ENCODE measurements at regions not wholly inside any gene's neighbourhood (a gene's known extent, or its start where the extent isn't known, plus 50 kb on each side); places are given as distances from the start of the nearest gene placed in this dataset.

DNA sequence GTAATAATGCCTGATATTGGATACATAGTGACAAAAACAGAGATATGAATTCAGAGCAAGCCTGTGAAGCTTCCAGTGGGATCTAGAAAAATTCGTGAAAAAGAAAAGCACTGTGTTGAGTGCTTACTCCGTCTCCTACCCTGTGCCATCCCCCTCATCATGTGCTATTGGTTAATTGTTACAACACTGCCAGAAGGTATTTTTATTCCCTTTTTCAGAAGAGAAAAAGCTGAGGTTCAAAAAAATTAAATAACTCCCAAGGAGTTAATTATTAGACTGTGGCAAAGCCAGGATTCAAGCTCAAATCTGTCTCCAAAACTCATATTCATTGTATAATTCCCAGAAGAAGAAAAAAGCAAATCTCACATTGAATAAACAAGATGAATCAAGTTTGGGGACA, 735.5 kb upstream of the ACVR2A start:
- TF ChIP-seq, protein P1, sequence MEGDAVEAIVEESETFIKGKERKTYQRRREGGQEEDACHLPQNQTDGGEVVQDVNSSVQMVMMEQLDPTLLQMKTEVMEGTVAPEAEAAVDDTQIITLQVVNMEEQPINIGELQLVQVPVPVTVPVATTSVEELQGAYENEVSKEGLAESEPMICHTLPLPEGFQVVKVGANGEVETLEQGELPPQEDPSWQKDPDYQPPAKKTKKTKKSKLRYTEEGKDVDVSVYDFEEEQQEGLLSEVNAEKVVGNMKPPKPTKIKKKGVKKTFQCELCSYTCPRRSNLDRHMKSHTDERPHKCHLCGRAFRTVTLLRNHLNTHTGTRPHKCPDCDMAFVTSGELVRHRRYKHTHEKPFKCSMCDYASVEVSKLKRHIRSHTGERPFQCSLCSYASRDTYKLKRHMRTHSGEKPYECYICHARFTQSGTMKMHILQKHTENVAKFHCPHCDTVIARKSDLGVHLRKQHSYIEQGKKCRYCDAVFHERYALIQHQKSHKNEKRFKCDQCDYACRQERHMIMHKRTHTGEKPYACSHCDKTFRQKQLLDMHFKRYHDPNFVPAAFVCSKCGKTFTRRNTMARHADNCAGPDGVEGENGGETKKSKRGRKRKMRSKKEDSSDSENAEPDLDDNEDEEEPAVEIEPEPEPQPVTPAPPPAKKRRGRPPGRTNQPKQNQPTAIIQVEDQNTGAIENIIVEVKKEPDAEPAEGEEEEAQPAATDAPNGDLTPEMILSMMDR (IDR thresholded peaks at IDR 0.05; ENCODE audit: low read depth, low read length, missing control alignments): no peak
- no peak overlapping the region for H3K4me3 ChIP-seq (ENCODE audit: low read depth, low read length)
- no peak for DNase-seq (ENCODE audit: low read depth)

DNA sequence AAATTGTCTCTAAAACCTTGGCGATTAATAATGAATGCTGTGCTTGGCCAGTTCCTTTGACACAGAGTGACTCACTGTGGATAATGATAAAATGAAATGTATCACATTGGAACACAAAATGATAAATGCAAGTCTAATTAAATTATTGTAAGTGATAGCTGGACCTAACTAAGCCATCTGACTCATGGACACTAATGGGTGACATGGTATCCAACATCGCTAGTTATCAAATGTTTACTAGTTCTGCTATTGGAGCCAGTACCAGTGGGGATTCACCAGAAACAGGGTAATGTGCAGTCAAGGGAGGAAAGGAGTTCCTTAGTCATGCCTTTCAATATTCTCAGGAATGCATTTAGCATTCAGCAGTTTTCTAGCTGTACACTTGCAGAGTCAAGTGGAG, 736.3 kb upstream of the ACVR2A start:
- DNase-seq (ENCODE audit: low read depth): no peak
- H3K4me3 ChIP-seq (ENCODE audit: low read depth, low read length): no peak overlapping the region
- TF ChIP-seq, protein P1 (IDR thresholded peaks at IDR 0.05; ENCODE audit: low read depth, low read length, missing control alignments): no peak

DNA sequence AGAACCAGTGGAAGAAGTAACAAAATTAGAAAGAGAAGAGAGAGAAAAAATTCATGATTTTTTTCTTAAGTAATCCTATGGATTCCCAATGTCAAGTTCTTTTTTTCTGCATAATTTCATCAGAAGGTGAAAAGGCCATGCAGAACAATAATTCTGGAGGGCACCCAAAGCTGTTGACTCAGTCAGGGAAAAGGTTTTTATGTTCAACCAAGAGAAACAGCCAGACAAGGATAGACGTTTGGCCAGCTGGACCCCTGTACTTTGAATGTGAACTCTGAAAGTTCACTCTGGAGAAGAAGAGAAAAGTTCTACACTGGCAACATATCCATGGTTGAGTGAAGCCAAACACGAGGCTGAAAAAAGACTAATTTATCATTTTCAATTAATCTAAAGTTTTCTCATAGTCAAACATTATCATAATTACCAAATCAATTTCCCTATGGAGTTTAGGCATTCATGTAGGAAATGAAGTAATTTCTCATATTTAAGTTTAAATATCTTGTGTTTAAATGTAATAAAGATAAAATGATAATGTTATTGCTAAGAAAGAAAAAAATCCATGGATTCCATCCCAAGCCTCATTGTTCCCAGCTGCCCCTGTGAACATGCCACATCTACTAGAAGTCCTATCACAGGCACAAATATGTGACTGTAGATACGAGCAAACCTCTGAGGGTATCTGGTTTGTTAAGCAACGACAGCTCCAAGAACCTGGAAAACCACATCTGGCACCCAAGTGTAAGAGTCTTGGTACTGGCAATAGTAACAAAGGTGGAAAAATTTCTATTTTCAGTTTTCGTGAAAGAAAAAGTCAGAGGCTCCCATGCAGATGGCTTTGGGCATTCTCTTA, 742.7 kb upstream of the ACVR2A start:
- TF ChIP-seq, protein P1 (IDR thresholded peaks at IDR 0.05; ENCODE audit: low read depth, low read length, missing control alignments): no peak
- DNase-seq (ENCODE audit: low read depth): no peak
- no peak overlapping the region for H3K4me3 ChIP-seq (ENCODE audit: low read depth, low read length)

DNA sequence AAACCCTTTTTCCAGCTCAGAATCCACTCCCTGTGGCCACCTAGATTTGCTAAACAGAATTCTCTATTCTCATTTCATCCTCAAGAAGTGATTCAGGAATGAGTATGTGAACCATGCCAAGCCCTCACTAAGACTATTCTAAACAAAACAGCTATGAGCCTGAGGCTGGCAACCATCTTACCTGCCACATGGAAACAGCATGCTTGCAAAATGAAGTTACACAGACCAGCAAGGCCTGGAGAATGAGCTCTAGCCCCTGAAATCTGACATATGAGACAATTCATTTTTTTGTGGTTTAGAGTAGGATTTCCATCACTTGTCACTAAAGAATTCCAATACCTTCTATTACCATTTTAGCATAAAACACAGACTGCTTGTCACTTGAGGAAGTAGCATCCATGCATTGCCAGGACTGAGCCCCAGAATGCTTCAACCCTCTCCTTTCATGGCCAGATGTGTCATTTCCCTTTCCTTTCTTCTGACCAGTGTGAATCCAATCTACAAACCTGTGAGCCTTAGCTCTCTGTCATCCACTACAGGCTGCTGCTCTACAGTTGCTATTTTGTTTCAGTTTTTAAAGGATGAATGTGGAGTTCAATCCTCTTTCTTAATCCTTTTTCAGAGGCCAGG, 744.3 kb upstream of the ACVR2A start:
- TF ChIP-seq, protein P1 (IDR thresholded peaks at IDR 0.05; ENCODE audit: low read depth, low read length, missing control alignments): no peak
- DNase-seq (ENCODE audit: low read depth): no peak
- no peak overlapping the region for H3K4me3 ChIP-seq (ENCODE audit: low read depth, low read length)

- no peak for DNase-seq (ENCODE audit: low read depth)
- H3K4me3 ChIP-seq (ENCODE audit: low read depth, low read length): no peak overlapping the region
- TF ChIP-seq, protein P1 (IDR thresholded peaks at IDR 0.05; ENCODE audit: low read depth, low read length, missing control alignments): no peak
Observed at GRCh38 chr2:147099845-147100244, 745.0 kb upstream of the ACVR2A start.

DNA sequence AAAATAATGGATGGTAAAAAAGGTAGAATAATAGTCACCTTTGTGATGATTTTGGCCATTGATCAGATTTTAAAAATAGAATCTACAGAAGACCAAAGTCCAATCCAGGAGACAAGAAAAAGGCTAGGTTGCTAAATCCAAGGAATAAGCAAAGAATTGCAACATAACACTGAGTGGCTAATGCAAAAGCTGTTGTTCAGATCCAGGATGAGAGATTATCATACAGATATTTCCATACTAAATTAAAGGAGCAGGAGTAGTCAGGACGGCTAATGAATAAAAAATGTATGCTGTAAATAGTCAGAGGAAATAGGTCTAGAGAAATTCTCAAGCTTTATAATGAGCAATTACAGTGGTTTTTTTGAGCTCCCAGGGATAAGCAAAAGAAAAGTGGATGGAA, 745.9 kb upstream of the ACVR2A start:
- H3K4me3 ChIP-seq (ENCODE audit: low read depth, low read length): no peak overlapping the region
- DNase-seq (ENCODE audit: low read depth): no peak
- TF ChIP-seq, protein P1 (IDR thresholded peaks at IDR 0.05; ENCODE audit: low read depth, low read length, missing control alignments): no peak

Data from GM12864 (cell line).